Occipital lobe (tissue), 1 donor: ENCODE measurements at regions not wholly inside any gene's neighbourhood (a gene's known extent, or its start where the extent isn't known, plus 50 kb on each side); places are given as distances from the start of the nearest gene placed in this dataset.

Source experiments
- DNase-seq: peaks from one replicate; lab custom pipeline; 2025; lab: John Stamatoyannopoulos, UW

GRCh38 chr20:52921340-52921739, 50.8 kb upstream of the TSHZ2 start:
- no peak for DNase-seq

GRCh38 chr20:52918311-52918710, 53.8 kb upstream of the TSHZ2 start:
- DNase-seq, result no peak

DNA sequence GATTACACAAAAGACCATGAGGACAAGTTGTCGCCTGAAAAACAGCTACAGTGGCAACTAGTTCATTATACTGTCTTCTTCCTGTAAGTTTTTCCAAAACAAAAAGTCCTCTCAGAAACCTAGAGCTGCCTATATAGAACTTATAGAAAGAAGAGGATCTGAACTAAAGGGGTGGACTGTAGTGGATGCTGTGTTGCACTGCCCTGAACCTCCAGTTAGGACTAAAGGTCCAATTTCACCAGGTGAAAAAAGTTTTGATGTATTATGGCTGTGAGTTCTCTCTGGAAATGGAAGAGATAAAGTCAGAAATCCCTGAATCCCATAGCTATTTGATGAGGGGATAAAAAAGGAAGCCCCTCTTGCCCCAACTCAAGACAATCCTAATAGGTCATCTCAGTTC, 56.6 kb upstream of the TSHZ2 start:
- no peak for DNase-seq

DNA sequence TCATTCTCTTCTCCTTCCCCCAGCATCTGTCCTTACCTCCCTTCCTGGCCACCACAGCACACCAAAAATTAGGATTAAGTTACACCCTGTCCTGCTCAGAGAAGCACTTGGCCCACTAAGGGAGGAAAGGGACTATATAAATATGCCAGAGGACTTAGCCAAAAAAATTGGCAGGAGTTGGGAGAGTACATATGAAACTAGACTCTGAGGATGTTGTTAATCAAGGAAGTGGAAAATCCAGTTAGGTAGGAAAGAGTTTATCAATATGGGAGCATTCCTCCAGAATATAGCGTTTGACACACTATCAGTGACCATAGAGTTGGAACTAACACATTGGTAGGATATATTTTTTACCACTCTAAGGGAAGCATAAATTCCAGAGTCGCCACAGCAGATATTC, 57.3 kb upstream of the TSHZ2 start:
- no peak for DNase-seq

- no peak for DNase-seq
These were observed 58.3 kb upstream of the TSHZ2 start for GRCh38 chr20:52913650-52914387.

GRCh38 chr20:52905241-52905994, 66.7 kb upstream of the TSHZ2 start:
- no peak for DNase-seq

GRCh38 chr20:52904837-52905236, 67.3 kb upstream of the TSHZ2 start:
- DNase-seq, result no peak

- no peak for DNase-seq
These were observed 73.0 kb upstream of the TSHZ2 start for GRCh38 chr20:52899041-52899608.

- DNase-seq, result no peak
These were observed 75.8 kb upstream of the TSHZ2 start for GRCh38 chr20:52896348-52896747.

DNA sequence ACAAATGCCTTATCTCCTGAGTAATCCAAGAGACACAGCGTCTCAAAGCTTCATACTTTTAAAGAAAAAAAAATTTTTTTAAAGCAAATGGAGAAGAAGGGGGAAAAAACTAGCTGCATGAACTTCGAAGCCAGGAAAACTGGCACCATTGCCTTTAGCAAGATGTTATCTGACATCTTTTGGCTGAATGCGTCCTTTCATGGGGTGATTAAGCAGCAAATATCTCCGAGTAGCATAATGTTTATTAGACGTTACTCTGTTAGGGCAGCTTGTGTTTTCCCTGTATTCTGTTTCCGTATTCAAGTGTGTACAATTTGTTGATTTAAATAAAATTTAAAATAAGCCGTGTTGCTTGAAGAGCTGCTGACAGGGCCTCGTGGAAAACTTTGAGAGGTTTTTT, 76.5 kb upstream of the TSHZ2 start:
- DNase-seq, result no peak

DNA sequence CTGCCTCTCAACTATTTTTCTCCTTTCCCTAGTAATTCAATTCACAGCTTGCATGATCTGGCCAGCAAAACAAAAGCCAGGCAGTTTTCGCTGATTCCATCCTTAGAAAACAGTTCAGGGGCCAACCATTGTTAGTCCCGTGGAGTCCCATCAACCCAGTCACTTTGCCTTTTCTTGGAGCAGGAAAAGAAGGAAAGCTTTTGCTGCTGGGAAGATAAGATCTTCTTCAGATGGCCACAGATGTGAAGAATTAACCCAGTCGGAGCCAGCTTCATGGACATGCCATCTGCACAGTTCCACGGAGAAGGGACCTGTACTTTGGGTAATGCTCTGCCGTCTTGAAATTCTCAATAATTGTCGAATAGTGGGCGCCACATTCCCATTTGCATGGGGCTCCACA, 76.9 kb upstream of the TSHZ2 start:
- DNase-seq, result no peak

GRCh38 chr20:52893498-52893897, 78.7 kb upstream of the TSHZ2 start:
- DNase-seq, result no peak

- no peak for DNase-seq
These were observed 80.1 kb upstream of the TSHZ2 start for GRCh38 chr20:52892023-52892422.

- no peak for DNase-seq
These were observed 82.0 kb upstream of the TSHZ2 start for GRCh38 chr20:52890130-52890529.

DNA sequence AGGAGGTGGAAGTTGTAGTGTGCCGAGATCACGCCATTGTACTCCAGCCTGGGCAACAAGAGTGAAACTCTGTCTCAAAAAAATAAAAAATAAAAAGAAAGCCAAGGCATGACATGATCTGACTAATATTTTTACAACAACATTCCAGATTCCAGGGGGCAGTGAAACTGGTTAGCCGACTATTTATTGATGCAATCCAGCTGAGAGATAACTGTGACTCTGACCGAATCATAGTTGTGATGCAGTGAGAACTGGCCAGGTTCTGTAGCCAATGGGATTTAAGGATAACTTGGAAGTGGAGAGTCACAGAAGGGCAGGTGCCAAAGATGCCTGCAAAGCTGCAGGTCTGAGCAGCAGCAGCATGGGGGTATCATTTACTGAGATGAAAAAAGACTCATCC, 82.9 kb upstream of the TSHZ2 start:
- DNase-seq, result no peak

- no peak for DNase-seq
These were observed 84.1 kb upstream of the TSHZ2 start for GRCh38 chr20:52888096-52888495.

- no peak for DNase-seq
These were observed 91.2 kb upstream of the TSHZ2 start for GRCh38 chr20:52880997-52881396.

DNA sequence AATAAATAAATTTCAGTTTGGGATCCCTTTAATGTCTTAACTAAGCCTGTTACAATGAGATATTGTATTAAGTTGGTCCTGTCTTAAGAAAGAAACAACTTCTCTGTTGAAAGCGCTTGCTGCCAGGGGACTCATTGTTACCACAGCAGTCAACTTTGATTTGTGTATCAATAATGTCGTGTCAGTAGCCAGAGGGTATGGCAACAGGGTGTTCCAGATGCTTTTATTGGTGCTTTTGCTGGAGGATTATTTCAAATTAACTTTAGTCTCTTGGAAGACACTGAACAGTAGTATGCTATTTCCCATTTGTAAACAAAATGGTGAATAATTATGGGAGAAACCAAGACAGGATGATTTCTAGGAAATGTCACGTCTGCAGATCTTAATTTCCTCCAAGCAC, 91.9 kb upstream of the TSHZ2 start:
- no peak for DNase-seq

DNA sequence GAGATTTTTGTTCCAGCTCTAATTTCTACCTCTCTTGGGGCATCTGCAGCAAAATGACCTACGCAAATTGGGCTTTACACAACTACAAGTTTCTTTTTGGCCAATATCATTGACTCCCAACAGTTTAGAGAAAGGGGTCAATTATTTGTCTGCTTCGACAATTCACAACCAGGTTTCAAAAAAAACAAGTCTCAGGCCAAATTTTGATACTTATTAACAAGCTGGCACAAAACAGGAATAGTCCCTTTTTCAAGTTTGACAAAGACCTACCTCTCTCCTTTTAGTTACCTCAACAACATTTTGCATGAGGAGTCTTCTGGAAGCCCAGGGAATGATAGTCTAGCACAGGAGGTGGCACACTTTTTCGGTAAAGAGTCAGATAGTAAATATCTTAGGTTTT, 97.9 kb upstream of the TSHZ2 start:
- no peak for DNase-seq

DNA sequence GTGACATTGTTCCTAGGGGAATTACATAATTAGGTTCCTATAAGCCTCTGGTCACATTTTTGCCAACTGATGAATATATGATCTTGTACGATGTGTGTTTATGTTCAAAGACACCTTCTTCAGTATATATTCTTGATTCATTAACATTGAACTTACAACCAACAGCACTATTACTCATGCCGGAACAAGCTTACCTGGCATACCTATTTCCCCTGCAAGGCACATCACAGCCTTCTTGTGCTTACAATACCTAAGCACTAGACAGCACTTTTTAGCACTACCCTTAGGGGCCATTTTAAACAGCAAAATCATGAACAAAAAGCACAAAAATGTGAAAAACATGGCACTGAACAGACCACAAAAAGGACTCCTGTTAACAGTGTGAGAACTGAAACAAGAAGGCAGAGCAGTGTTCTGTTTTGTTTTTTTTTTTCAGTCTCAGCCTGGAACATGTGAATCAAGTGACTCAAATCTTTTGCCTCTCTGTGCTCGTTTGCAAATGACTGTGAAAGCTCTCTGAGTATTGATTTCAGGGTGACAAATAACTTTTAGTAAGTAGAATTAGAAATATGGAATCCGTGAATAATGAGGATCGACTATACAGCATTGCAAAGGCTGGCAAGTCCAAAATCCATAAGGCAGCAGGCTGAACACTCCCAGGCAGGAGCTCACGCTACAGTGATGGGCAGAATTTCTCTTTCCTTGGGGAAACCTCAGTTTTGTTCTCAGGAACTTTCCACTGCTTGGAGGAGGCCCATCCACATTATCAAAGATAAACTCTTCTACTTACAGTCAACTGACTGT, 102.3 kb upstream of the TSHZ2 start:
- no peak for DNase-seq

GRCh38 chr20:52869276-52869675, 102.9 kb upstream of the TSHZ2 start:
- no peak for DNase-seq

DNA sequence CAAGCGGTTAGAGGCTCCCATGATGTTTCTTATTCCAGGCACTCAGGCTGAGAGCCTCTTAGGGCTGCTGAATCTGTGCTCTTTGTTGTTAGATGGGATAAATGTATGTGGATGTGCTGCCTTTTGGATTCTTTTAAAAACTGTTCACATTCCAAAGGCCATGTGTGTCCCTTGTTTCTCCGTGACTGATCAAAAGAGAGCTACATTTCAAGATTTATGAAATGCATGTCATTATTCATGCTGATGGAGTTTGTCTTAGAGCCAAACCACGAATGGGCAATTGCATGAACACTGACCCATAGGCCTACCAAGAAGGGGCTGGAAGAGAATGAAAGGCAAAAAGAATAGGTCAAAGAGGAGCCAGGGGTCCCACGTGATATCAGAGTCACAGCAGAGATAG, 104.9 kb upstream of the TSHZ2 start:
- DNase-seq, result no peak
